Body of pancreas (tissue), 4 donors: ENCODE measurements at regions not wholly inside any gene's neighbourhood (a gene's known extent, or its start where the extent isn't known, plus 50 kb on each side); places are given as distances from the start of the nearest gene placed in this dataset.

Experiments used
- ATAC-seq: fragments of 150-250 bp; one replicate; pipeline ENCODE4 v1.9.1; 2016
- DNase-seq, 4 donors: peaks; one replicate each; pipeline ENCODE4 v3.0.0-alpha.2; 2019
- H3K27ac ChIP-seq, 4 donors: fragments of 200-600 bp; sonication (generic); 1 replicate in 3 of 4; 2 replicates in 1 of 4; pipeline versions ENCODE4 v1.5.1 to v1.6.1; 2016 to 2019; ENCODE audit warnings: mild to moderate bottlenecking in 1 of 4, mixed read lengths in 1 of 4, moderate library complexity in 1 of 4
- H3K27me3 ChIP-seq, 2 donors: fragments of 200-600 bp; sonication (generic); one replicate each; pipeline ENCODE4 v1.6.0; 2016; ENCODE audit warnings: mild to moderate bottlenecking in 1 of 2
- H3K36me3 ChIP-seq, 2 donors: fragments of 200-600 bp; sonication (generic); replicated peaks in 1 of 2; 2 replicates each; pipeline ENCODE4 v1.5.1; 2016; ENCODE audit warnings: low read depth in 2 of 2; ENCODE audit not compliant: insufficient read depth in 1 of 2
- H3K4me1 ChIP-seq: fragments of 200-600 bp; sonication (generic); one replicate; pipeline ENCODE4 v1.6.0; 2016
- H3K4me3 ChIP-seq, 2 donors: fragments of 200-600 bp; sonication (generic); 1 replicate in 1 of 2; 2 replicates in 1 of 2; pipeline ENCODE4 v1.5.1; 2016 to 2019
- H3K9me3 ChIP-seq, 3 donors: fragments of 200-600 bp; sonication (generic); 1 replicate in 2 of 3; 2 replicates in 1 of 3; pipeline ENCODE4 v1.5.1; 2016
- POLR2A ChIP-seq, 3 donors: fragments of 450-650 bp; IDR thresholded peaks; one replicate each; pipeline ENCODE4 v1.6.1; 2016; ENCODE audit warnings: antibody characterized with exemption in 3 of 3, mild to moderate bottlenecking in 2 of 3
- WGBS, 2 donors: methylation state at CpG; one replicate each; pipeline ENCODE4 v1.1.5; 2017; 5-methylcytosine and 5-hydroxymethylcytosine counted together
- intact Hi-C: fragments of 100-400 bp; cut with DNase I; formaldehyde crosslinking; loops from one replicate; pipeline ENCODE4 v1.15.1; 2023
- TF ChIP-seq, protein P1 (sequence below), 7 experiments: fragments of 450-650 bp in 4 of 7; fragments of 200-600 bp in 3 of 7; sonication (generic) in 3 of 7; IDR thresholded peaks; one replicate each; pipeline ENCODE4 v1.5.1; 2016 to 2019; ENCODE audit warnings: antibody characterized with exemption in 7 of 7

DNA sequence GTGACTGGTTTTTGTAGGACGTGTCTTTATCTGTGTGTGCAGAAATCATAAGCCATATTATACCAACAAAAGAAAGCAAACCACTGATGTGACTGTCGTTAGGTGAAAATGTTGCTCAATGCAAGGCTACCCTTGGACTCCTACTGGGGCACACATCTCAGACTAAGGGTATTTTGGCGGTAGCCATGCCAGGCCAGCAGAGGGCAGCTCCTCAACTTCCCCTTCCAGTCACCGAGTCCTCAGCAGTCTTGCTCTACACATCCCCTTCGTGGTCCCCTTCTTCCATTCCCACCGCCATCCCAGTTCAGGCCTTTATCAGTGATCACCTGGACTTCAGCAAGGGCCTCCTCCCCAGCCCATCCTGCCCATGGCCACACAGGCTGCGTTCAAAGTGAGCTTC, 113.7 kb upstream of the GGTLC1 start:
- Histone ChIP-seq H3K9me3 (no peaks in the 10 kb centered on the region), H3K27ac (no peak overlapping the region), H3K4me1 (no peaks in the 10 kb centered on the region), H3K36me3 (no peaks in the 10 kb centered on the region), H3K27me3 (no peaks in the 10 kb centered on the region), H3K4me3 (no peak overlapping the region)
- no peak for TF ChIP-seq POLR2A (IDR thresholded peaks at IDR 0.05)
- TF ChIP-seq, protein P1, sequence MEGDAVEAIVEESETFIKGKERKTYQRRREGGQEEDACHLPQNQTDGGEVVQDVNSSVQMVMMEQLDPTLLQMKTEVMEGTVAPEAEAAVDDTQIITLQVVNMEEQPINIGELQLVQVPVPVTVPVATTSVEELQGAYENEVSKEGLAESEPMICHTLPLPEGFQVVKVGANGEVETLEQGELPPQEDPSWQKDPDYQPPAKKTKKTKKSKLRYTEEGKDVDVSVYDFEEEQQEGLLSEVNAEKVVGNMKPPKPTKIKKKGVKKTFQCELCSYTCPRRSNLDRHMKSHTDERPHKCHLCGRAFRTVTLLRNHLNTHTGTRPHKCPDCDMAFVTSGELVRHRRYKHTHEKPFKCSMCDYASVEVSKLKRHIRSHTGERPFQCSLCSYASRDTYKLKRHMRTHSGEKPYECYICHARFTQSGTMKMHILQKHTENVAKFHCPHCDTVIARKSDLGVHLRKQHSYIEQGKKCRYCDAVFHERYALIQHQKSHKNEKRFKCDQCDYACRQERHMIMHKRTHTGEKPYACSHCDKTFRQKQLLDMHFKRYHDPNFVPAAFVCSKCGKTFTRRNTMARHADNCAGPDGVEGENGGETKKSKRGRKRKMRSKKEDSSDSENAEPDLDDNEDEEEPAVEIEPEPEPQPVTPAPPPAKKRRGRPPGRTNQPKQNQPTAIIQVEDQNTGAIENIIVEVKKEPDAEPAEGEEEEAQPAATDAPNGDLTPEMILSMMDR (IDR thresholded peaks at IDR 0.05), result no peak
- WGBS, 2 donors, result 36 to 44% methylated on average over 7 of the region's 7 CpGs
- intact Hi-C loops, result no loop called here
- DNase-seq (no peak), ATAC-seq (no peak)

DNA sequence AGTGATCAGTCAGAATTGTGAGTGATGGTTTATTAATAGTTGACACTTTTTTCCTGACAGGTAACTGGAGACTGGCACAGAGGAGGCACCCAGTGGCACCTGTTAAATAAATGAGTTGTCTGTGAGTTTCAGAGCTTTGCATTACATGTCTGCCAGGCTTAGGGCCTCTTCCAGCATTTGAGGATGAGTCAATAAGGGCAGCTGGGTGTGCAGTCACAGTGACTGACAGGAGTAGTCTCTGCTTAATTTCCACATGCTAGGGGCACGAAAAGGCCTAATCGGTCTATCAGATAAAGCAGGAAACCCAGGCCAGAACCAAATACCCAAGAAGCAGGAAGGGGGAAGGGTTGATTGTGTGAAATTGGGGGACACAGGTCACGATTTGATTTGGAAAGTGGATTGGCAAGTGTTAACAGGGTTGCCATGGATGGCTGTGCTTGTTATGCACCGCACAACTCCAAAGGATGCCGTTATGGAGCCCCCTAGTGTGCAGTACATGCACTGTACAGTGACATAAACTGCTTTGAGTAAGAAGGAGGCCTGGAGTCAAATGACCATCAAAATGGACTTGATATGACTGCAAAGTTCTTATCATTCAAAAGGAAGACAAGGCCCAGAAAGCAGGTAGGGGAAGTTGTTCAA, 111.9 kb upstream of the GGTLC1 start:
- no peak overlapping the region for H3K4me3 ChIP-seq
- WGBS, 2 donors, result 15 to 22% methylated on average over 5 of the region's 5 CpGs
- DNase-seq (peak; percentile 45 to 65 (median 55)), ATAC-seq (peak; percentile 51)
- no peak overlapping the region for H3K27ac ChIP-seq
- H3K4me1 ChIP-seq, result peaks cover 8% of the 10 kb centered on the region
- no peaks in the 10 kb centered on the region for H3K9me3 ChIP-seq
- no peaks in the 10 kb centered on the region for H3K27me3 ChIP-seq
- intact Hi-C loops, result no loop called here
- TF ChIP-seq, protein P1 (IDR thresholded peaks at IDR 0.05), result peak; percentile 38 to 65 (median 55)
- TF ChIP-seq POLR2A (IDR thresholded peaks at IDR 0.05), result no peak
- H3K36me3 ChIP-seq, result no peaks in the 10 kb centered on the region

DNA sequence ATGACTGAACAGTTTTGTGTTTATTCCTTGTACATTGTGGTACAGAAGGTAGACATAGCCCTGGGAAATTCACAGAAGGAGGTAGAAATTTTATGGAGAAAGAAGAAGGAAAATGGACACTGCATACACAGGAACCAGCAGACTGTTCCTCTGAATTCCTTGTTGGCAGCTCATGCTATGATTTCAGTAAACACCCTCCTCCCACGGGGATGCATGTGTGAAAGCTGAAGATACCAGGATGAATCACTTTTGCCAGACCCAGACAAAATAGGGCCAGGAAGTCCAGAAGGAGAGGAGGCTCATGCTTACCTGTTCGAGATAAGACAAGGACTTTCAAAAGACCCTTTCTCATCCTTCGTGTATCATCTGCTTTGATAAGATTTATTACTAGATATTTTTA, 110.3 kb upstream of the GGTLC1 start:
- Histone ChIP-seq H3K4me1 (peaks cover 18% of the 10 kb centered on the region), H3K4me3 (no peak overlapping the region), H3K36me3 (no peaks in the 10 kb centered on the region), H3K9me3 (no peaks in the 10 kb centered on the region), H3K27me3 (no peaks in the 10 kb centered on the region), H3K27ac (no peak overlapping the region)
- no peak for ATAC-seq
- TF ChIP-seq POLR2A (IDR thresholded peaks at IDR 0.05), result no peak
- TF ChIP-seq, protein P1 (IDR thresholded peaks at IDR 0.05), result no peak
- DNase-seq, result no peak
- WGBS, 2 donors, result 36 to 41% methylated on average over 3 of the region's 3 CpGs
- intact Hi-C loops, result no loop called here

DNA sequence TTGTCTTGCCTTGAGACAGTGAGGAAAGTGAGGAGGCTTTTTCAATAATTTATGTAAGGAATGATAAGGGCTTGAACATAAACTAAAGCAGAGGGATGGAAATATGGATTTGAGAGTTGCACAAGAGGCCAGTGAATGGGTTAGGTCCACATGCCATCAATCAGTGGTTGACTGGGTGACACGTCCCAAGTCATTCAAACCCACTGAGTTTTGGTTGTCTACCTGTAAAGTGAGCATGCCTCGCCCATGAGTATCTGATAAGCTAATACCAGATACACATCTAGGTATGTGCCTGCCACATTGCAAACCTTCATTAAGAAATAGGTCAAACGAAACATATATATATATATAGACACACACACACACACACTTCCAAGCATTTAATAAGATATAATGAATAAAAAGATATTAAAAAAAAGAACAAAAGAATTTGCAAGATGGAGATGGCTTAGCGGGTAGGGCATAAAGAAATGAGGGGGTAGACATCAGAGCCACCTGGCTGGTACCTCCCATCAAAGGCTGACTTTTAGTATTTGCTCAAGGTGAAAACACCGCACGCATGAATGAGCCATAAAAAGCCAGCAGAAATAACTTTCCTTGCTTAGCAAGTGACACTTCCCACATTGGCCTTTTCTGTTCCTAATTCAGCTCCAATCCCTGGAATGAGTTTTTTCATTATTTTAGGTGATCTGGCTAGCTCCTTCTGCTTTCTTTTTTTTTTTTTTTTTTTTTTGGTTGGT, 109.1 kb upstream of the GGTLC1 start:
- intact Hi-C loops, result no loop called here
- ATAC-seq (no peak), DNase-seq (no peak)
- no peak overlapping the region for H3K27ac ChIP-seq
- no peaks in the 10 kb centered on the region for H3K36me3 ChIP-seq
- TF ChIP-seq, protein P1 (IDR thresholded peaks at IDR 0.05), result no peak
- no peak for TF ChIP-seq POLR2A (IDR thresholded peaks at IDR 0.05)
- 70 to 73% methylated on average over 6 of the region's 6 CpGs for whole genome bisulfite sequencing, 2 donors
- peaks cover 18% of the 10 kb centered on the region for H3K4me1 ChIP-seq
- H3K9me3 ChIP-seq, result no peaks in the 10 kb centered on the region
- H3K4me3 ChIP-seq, result no peak overlapping the region
- H3K27me3 ChIP-seq, result no peaks in the 10 kb centered on the region
